ENCODE measurements at regions not wholly inside any gene's neighbourhood (a gene's known extent, or its start where the extent isn't known, plus 50 kb on each side); places are given as distances from the start of the nearest gene placed in this dataset.

DNA sequence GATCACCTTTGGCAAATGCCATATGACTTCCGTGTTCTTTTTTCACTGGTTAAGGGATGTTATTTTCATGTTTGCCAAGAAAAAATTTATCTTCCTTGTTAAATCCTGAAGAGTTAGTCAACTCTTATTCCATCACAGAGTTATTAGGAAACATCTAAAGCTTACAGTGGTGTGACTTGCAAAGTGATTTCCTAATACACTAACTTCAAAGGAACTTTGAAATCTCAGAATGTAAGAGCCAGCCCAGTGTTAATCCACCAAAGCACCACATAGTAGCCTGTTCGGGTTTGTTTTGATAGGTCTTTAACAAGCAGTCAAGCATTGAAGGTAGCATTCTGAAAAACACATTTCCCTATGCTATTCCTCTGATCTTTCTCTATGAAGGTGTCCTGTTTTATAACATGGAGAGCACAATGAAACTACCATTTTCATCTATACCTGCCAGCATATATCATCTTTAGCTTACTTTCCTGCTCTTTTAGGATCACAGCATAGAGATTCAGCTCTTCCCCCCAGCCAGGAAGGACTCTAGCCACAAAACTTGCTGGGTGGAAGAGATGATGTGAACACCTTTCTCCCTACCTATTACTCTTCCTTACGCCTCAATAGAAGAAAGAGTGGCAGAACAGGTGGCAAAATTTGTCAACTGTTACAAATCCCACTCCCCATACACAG lies 82.4 kb upstream of the MAGI3 start:
- TF ChIP-seq POLR2A (IDR thresholded peaks at IDR 0.05): no peak
- TF ChIP-seq, protein P1, sequence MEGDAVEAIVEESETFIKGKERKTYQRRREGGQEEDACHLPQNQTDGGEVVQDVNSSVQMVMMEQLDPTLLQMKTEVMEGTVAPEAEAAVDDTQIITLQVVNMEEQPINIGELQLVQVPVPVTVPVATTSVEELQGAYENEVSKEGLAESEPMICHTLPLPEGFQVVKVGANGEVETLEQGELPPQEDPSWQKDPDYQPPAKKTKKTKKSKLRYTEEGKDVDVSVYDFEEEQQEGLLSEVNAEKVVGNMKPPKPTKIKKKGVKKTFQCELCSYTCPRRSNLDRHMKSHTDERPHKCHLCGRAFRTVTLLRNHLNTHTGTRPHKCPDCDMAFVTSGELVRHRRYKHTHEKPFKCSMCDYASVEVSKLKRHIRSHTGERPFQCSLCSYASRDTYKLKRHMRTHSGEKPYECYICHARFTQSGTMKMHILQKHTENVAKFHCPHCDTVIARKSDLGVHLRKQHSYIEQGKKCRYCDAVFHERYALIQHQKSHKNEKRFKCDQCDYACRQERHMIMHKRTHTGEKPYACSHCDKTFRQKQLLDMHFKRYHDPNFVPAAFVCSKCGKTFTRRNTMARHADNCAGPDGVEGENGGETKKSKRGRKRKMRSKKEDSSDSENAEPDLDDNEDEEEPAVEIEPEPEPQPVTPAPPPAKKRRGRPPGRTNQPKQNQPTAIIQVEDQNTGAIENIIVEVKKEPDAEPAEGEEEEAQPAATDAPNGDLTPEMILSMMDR (IDR thresholded peaks at IDR 0.05): no peak

Measured in testis (tissue), 2 donors.